ENCODE measurements at regions not wholly inside any gene's neighbourhood (a gene's known extent, or its start where the extent isn't known, plus 50 kb on each side); places are given as distances from the start of the nearest gene placed in this dataset.

- WGBS, 2 donors, result 80 to 100% methylated on average over 1 of the region's 1 CpG
- no peak for TF ChIP-seq CTCF (IDR thresholded peaks at IDR 0.05)
- TF ChIP-seq POLR2A (IDR thresholded peaks at IDR 0.05), result no peak
- no peak for DNase-seq (ENCODE audit: low spot score in 2 of 2)
- intact Hi-C loops (cut with DNase I; ENCODE audit: low total_unique reads), result no loop called here
- H3K4me3 ChIP-seq (ENCODE audit: low read depth, poor library complexity, severe bottlenecking), result no peak overlapping the region
Observed at GRCh38 chr15:72911626-72912025, 128.1 kb upstream of the ADPGK start.

GRCh38 chr15:72908713-72909112 lies 125.2 kb upstream of the ADPGK start:
- 64 to 65% methylated on average over 4 of the region's 4 CpGs for WGBS, 2 donors
- TF ChIP-seq CTCF (IDR thresholded peaks at IDR 0.05) (no peak), POLR2A (IDR thresholded peaks at IDR 0.05) (no peak)
- intact Hi-C loops (cut with DNase I; ENCODE audit: low total_unique reads), result no loop called here
- DNase-seq (ENCODE audit: low spot score in 2 of 2), result no peak
- no peak overlapping the region for H3K4me3 ChIP-seq (ENCODE audit: low read depth, poor library complexity, severe bottlenecking)

GRCh38 chr15:72907733-72908132 lies 124.2 kb upstream of the ADPGK start:
- TF ChIP-seq CTCF (IDR thresholded peaks at IDR 0.05), result no peak
- TF ChIP-seq POLR2A (IDR thresholded peaks at IDR 0.05), result no peak
- WGBS, 2 donors, result 81 to 90% methylated on average over 1 of the region's 1 CpG
- DNase-seq (ENCODE audit: low spot score in 2 of 2), result no peak
- intact Hi-C loops (cut with DNase I; ENCODE audit: low total_unique reads), result no loop called here
- H3K4me3 ChIP-seq (ENCODE audit: low read depth, poor library complexity, severe bottlenecking), result no peak overlapping the region

- WGBS, 2 donors, result 61 to 70% methylated on average over 5 of the region's 5 CpGs
- intact Hi-C loops (cut with DNase I; ENCODE audit: low total_unique reads), result no loop called here
Observed at GRCh38 chr15:72902919-72903260, 119.3 kb upstream of the ADPGK start.

GRCh38 chr15:72902245-72902918 lies 118.8 kb upstream of the ADPGK start:
- WGBS, 2 donors, result 18 to 25% methylated on average over 15 of the region's 15 CpGs
- intact Hi-C loops (cut with DNase I; ENCODE audit: low total_unique reads), result no loop called here
- no peak overlapping the region for H3K4me3 ChIP-seq (ENCODE audit: low read depth, poor library complexity, severe bottlenecking)
- no peak for TF ChIP-seq CTCF (IDR thresholded peaks at IDR 0.05)
- TF ChIP-seq POLR2A (IDR thresholded peaks at IDR 0.05), result no peak
- peak in 1 of 2 donors; percentile 21 for DNase-seq (ENCODE audit: low spot score in 2 of 2)

More at GRCh38 chr15:72902919-72903260, 119.3 kb upstream of the ADPGK start:
- TF ChIP-seq CTCF (IDR thresholded peaks at IDR 0.05) (no peak), POLR2A (IDR thresholded peaks at IDR 0.05) (no peak)
- DNase-seq (ENCODE audit: low spot score in 2 of 2), result no peak
- H3K4me3 ChIP-seq (ENCODE audit: low read depth, poor library complexity, severe bottlenecking), result no peak overlapping the region

GRCh38 chr15:72892986-72893385 lies 109.4 kb upstream of the ADPGK start:
- DNase-seq (ENCODE audit: low spot score in 2 of 2), result no peak
- H3K4me3 ChIP-seq (ENCODE audit: low read depth, poor library complexity, severe bottlenecking), result no peak overlapping the region
- no peak for TF ChIP-seq CTCF (IDR thresholded peaks at IDR 0.05)
- TF ChIP-seq POLR2A (IDR thresholded peaks at IDR 0.05), result no peak
- WGBS, 2 donors, result 96% methylated on average over 2 of the region's 2 CpGs
- intact Hi-C loops (cut with DNase I; ENCODE audit: low total_unique reads), result no loop called here
